Transverse colon (tissue), 4 donors: ENCODE measurements at regions not wholly inside any gene's neighbourhood (a gene's known extent, or its start where the extent isn't known, plus 50 kb on each side); places are given as distances from the start of the nearest gene placed in this dataset.

ENCODE experiments used
- DNase-seq: peaks from one replicate; pipeline ENCODE4 v3.0.0-alpha.2; 2019
- H3K27ac ChIP-seq, 4 donors: fragments of 200-600 bp; sonication (generic); 2 replicates each; pipeline ENCODE4 v1.5.1; 2016 to 2018; ENCODE audit warnings: inconsistent platforms in 4 of 4
- H3K27me3 ChIP-seq: fragments of 200-600 bp; sonication (generic); 2 replicates; pipeline ENCODE4 v1.5.1; 2017; ENCODE audit warnings: inconsistent platforms
- H3K36me3 ChIP-seq, 4 donors: fragments of 200-600 bp; sonication (generic); 2 replicates each; pipeline ENCODE4 v1.5.1; 2017 to 2019; ENCODE audit warnings: inconsistent platforms in 4 of 4
- H3K4me1 ChIP-seq, 4 donors: fragments of 200-600 bp; sonication (generic); 2 replicates each; pipeline ENCODE4 v1.5.1; 2017 to 2020; ENCODE audit warnings: inconsistent platforms in 4 of 4
- H3K4me3 ChIP-seq, 4 donors: fragments of 200-600 bp; sonication (generic); 1 replicate in 1 of 4; 2 replicates in 3 of 4; pipeline versions ENCODE4 v1.5.1 to v1.6.1; 2017 to 2019; ENCODE audit warnings: inconsistent platforms in 4 of 4
- H3K9me3 ChIP-seq, 2 donors: fragments of 200-600 bp; sonication (generic); 2 replicates each; pipeline ENCODE4 v1.5.1; 2017 to 2019; ENCODE audit warnings: inconsistent platforms in 2 of 2
- CTCF ChIP-seq, 5 experiments: fragments of 200-600 bp in 3 of 5; fragments of 450-650 bp in 2 of 5; sonication (generic) in 3 of 5; IDR thresholded peaks; 1 replicate in 2 of 5; 2 replicates in 3 of 5; pipeline ENCODE4 v1.5.1; 2016 to 2017; ENCODE audit warnings: antibody characterized with exemption in 5 of 5, inconsistent platforms in 3 of 5, mild to moderate bottlenecking in 2 of 5, moderate library complexity in 1 of 5
- EP300 ChIP-seq: sonication (generic); formaldehyde crosslinking; IDR thresholded peaks from one replicate; pipeline ENCODE4 v1.6.1; 2017; ENCODE audit warnings: antibody characterized with exemption, low read depth
- POLR2A ChIP-seq: fragments of 450-650 bp; IDR thresholded peaks from one replicate; pipeline ENCODE4 v1.6.1; 2016; ENCODE audit warnings: antibody characterized with exemption, mild to moderate bottlenecking, moderate library complexity
- POLR2AphosphoS5 ChIP-seq, 3 donors: sonication (generic); formaldehyde crosslinking; IDR thresholded peaks; one replicate each; pipeline ENCODE4 v1.6.1; 2016; ENCODE audit warnings: antibody characterized with exemption in 3 of 3
- WGBS, 2 donors: methylation state at CpG; one replicate each; pipeline ENCODE4 v1.1.5; 2018; ENCODE audit warnings: low coverage in 1 of 2; 5-methylcytosine and 5-hydroxymethylcytosine counted together
- in situ Hi-C, 4 donors: fragments of 200-750 bp; cut with MboI; loops; one replicate each; pipeline versions ENCODE4 v1.15.0 to v1.15.1; 2017; ENCODE audit warnings: low sequenced_read_pairs in 3 of 4, low pct_ligation_motif_present in 1 of 4, low pct_unique_long_range_greater_than_20kb in 1 of 4
- intact Hi-C: fragments of 100-400 bp; cut with DNase I; formaldehyde crosslinking; loops from one replicate; pipeline ENCODE4 v1.15.1; 2023; ENCODE audit warnings: low total_unique reads

DNA sequence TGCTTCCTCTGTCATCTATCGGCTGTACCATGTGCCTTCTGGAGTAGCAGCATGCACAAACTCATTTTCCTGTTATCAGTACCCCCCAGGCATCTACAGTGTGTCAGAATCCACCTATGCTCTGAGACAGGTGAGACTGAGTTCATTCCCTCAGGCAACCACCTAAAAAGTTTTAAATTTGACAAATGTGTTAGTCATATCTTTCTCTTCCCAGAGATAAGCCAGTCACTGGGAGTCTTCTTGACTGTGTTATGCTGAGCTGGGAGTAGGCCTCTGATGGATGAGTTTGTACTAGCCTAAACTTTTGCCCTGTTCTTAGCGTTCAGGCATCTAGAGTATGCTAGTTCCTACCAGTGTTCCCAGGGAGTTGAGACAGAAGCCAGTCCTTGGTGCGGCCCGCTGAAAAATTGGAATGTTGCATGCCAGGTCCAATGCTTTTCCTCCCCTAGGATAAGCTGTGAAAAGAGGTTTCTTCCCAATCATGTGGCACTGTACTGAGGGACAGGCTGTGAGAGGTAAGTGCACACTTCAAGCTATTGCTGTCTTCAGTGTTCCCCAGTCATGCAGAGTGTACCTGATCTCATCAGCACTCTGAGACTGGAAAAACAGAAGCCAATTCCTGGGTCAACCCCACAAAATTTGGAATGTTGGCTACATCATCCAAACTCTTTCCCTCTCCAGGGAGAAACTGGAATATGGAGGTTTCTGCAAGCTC is 1202.3 kb downstream of the NCAM2 start:
- TF ChIP-seq POLR2A = no peak
- TF ChIP-seq CTCF (IDR thresholded peaks at IDR 0.05) = no peak
- TF ChIP-seq EP300 = no peak
- TF ChIP-seq POLR2AphosphoS5 (IDR thresholded peaks at IDR 0.05) = no peak
- 90 to 97% methylated on average over 4 of the region's 4 CpGs for WGBS, 2 donors
- no peaks in the 10 kb centered on the region for H3K9me3 ChIP-seq
- in situ Hi-C loops = no loop called here
- no peaks in the 10 kb centered on the region for H3K4me1 ChIP-seq
- no peak overlapping the region for H3K4me3 ChIP-seq
- H3K36me3 ChIP-seq = no peaks in the 10 kb centered on the region
- intact Hi-C loops = no loop called here
- H3K27me3 ChIP-seq = no peaks in the 10 kb centered on the region
- DNase-seq = no peak
- no peak overlapping the region for H3K27ac ChIP-seq

- no peaks in the 10 kb centered on the region for H3K4me1 ChIP-seq
- no peak overlapping the region for H3K27ac ChIP-seq
- H3K27me3 ChIP-seq = no peaks in the 10 kb centered on the region
- no peaks in the 10 kb centered on the region for H3K36me3 ChIP-seq
- no peak for DNase-seq
- in situ Hi-C loops (no loop called here), intact Hi-C loops (no loop called here)
- no peak overlapping the region for H3K4me3 ChIP-seq
- 75 to 83% methylated on average over 3 to 4 of the region's 4 CpGs for WGBS, 2 donors
- no peaks in the 10 kb centered on the region for H3K9me3 ChIP-seq
- no peak for TF ChIP-seq POLR2A
- no peak for TF ChIP-seq CTCF (IDR thresholded peaks at IDR 0.05)
- TF ChIP-seq POLR2AphosphoS5 (IDR thresholded peaks at IDR 0.05) = no peak
- TF ChIP-seq EP300 = no peak
Measured at GRCh38 chr21:22201126-22201525, 1202.9 kb downstream of the NCAM2 start.

DNA sequence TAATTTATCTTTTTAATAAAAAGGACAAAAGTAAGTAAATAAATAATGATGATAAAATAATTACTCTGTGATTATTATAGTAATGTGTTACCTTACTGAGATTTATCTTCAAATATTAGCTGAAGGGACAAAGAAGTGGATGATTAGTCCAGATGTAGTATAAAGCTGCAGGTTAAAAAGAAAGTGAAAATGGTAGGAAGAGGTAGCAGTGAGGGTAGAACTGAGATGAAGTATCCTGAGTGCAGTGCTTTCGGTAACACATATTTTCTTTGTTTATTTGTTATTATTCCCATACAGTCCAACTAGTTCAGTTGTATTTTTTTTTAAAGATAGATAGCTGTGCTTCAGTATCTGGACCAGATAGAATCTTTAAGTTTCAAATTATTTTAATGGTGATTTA is 1203.5 kb downstream of the NCAM2 start:
- no peaks in the 10 kb centered on the region for H3K36me3 ChIP-seq
- DNase-seq = no peak
- H3K4me1 ChIP-seq = no peaks in the 10 kb centered on the region
- 60 to 92% methylated on average over 1 of the region's 1 CpG for WGBS, 2 donors
- no peak overlapping the region for H3K4me3 ChIP-seq
- no peaks in the 10 kb centered on the region for H3K9me3 ChIP-seq
- no peak overlapping the region for H3K27ac ChIP-seq
- in situ Hi-C loops = no loop called here
- no peaks in the 10 kb centered on the region for H3K27me3 ChIP-seq
- intact Hi-C loops = no loop called here
- TF ChIP-seq CTCF (IDR thresholded peaks at IDR 0.05) (no peak), EP300 (no peak), POLR2A (no peak), POLR2AphosphoS5 (IDR thresholded peaks at IDR 0.05) (no peak)

- Histone ChIP-seq H3K27me3 (no peaks in the 10 kb centered on the region), H3K27ac (no peak overlapping the region), H3K9me3 (no peaks in the 10 kb centered on the region), H3K36me3 (no peaks in the 10 kb centered on the region), H3K4me3 (no peak overlapping the region), H3K4me1 (no peaks in the 10 kb centered on the region)
- in situ Hi-C loops (no loop called here), intact Hi-C loops (no loop called here)
- DNase-seq = no peak
- 71 to 92% methylated on average over 1 of the region's 1 CpG for WGBS, 2 donors
- TF ChIP-seq EP300 = no peak
Measured at GRCh38 chr21:22209304-22209700, 1211.1 kb downstream of the NCAM2 start.

DNA sequence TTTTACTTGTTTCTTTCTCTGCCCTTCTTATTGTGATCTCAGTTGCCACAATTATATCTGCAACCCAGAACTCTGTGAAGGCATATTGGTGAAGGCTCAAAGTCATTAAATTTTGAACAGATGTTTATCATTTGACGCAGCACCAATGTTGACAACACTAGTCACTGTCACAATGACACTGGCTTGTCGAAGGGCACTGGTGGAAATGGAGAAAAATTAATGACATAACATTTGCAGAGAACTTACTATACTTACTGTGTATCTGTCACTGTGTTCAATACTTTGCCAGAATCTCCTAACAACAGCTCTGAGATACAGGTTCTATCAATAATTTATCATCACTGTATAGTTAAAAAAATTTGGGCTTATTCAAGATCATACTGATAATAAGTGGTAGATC is 1213.7 kb downstream of the NCAM2 start:
- Histone ChIP-seq H3K27ac (no peak overlapping the region), H3K9me3 (no peaks in the 10 kb centered on the region), H3K4me3 (no peak overlapping the region), H3K4me1 (no peaks in the 10 kb centered on the region), H3K27me3 (no peaks in the 10 kb centered on the region), H3K36me3 (no peaks in the 10 kb centered on the region)
- intact Hi-C loops (no loop called here), in situ Hi-C loops (no loop called here)
- TF ChIP-seq CTCF (IDR thresholded peaks at IDR 0.05) = no peak
- TF ChIP-seq POLR2A = no peak
- TF ChIP-seq POLR2AphosphoS5 (IDR thresholded peaks at IDR 0.05) = no peak
- no peak for TF ChIP-seq EP300
- WGBS, 2 donors = 76 to 81% methylated on average over 2 of the region's 2 CpGs
- no peak for DNase-seq
